Stimulated activated naive CD8-positive, alpha-beta T cell treated with anti-CD3 and anti-CD28 coated beads, Interleukin-15, amount 100 ng/mL, for 72 hours (primary cell): ENCODE measurements at regions not wholly inside any gene's neighbourhood (a gene's known extent, or its start where the extent isn't known, plus 50 kb on each side); places are given as distances from the start of the nearest gene placed in this dataset.
"Not testable (repeated sequence)": the region's sequence is repeated elsewhere in the genome, so short reads cannot be mapped to it uniquely, and the experiment has no call there.

Experiments used
- ATAC-seq: fragments of 150-1000 bp; cut with Tn5 transposase; 2 replicates; pipeline ENCODE4 v1.10.0; 2021; ENCODE audit warnings: mild to moderate bottlenecking, moderate library complexity
- DNase-seq, 2 donors: peaks; one replicate each; pipeline ENCODE4 v3.0.0; 2021 to 2022
- H3K27ac Mint-ChIP-seq, 2 donors: one replicate each; pipeline ENCODE4 v1.8.0; 2022; ENCODE audit warnings: mild to moderate bottlenecking in 2 of 2, mixed read lengths in 2 of 2, moderate library complexity in 2 of 2
- H3K27me3 Mint-ChIP-seq: one replicate; pipeline ENCODE4 v1.8.0; 2022; ENCODE audit warnings: mixed read lengths
- H3K4me1 Mint-ChIP-seq: one replicate; pipeline ENCODE4 v1.8.0; 2022; ENCODE audit warnings: mild to moderate bottlenecking, mixed read lengths
- H3K4me3 Mint-ChIP-seq, 2 donors: one replicate each; pipeline ENCODE4 v1.8.0; 2022; ENCODE audit warnings: mild to moderate bottlenecking in 2 of 2, mixed read lengths in 2 of 2, moderate library complexity in 1 of 2
- H3K9me3 Mint-ChIP-seq, 2 donors: one replicate each; pipeline ENCODE4 v1.8.0; 2022; ENCODE audit warnings: mixed read lengths in 2 of 2

DNA sequence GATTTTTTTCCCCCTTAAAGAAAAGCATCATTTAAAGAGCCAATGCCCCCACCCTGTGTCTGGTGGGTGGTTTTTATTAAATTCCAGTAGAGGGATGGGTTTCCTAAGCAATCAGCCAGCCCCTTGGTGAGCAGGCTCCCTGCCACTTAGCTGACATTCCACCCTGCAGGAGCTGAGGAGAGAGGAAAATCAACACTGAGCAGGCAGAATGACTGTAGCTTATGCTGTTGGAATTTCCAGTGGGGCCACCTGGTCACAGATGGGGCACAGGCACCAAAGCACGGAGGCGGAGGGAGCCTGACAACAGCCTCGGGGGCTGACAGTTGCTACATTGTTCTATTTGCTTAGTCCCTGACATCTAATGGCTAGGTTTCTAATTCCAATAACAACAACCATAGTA lies 127.7 kb downstream of the TMEM30B start:
- Mint-ChIP-seq H3K4me1 (no peaks in the 10 kb centered on the region), H3K9me3 (no peaks in the 10 kb centered on the region), H3K27ac (peak overlapping the region in 1 of 2 donors; percentile 76), H3K4me3 (no peak overlapping the region), H3K27me3 (peaks cover 22% of the 10 kb centered on the region)
- no peak for DNase-seq
- no peak for ATAC-seq

- Mint-ChIP-seq H3K4me3 (no peak overlapping the region), H3K27me3 (peaks cover 22% of the 10 kb centered on the region), H3K9me3 (no peaks in the 10 kb centered on the region), H3K27ac (no peak overlapping the region), H3K4me1 (no peaks in the 10 kb centered on the region)
- ATAC-seq (no peak), DNase-seq (no peak)
These were observed 128.2 kb downstream of the TMEM30B start for GRCh38 chr14:61152851-61153364.

DNA sequence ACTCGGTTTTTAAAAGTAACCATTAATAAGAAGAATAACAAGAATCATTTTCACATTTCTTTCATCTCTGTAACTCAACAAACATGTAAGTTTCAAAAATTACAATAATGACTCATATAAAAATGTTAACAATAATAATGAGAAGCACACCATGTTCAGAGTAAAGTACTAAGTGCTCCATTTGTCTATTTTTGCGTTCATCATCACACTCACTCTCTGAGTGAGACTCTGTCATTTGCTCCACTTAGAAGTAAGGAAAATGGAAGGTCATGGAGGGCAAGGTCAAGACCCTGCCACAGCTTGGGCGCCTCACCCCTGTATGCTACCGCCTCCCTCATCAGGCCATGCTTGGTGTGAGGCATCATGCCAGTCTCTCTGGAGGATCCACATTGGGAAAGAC lies 129.9 kb downstream of the TMEM30B start:
- DNase-seq (no peak), ATAC-seq (no peak)
- Mint-ChIP-seq H3K27me3 (peaks cover 18% of the 10 kb centered on the region), H3K4me1 (no peaks in the 10 kb centered on the region), H3K27ac (no peak overlapping the region), H3K9me3 (no peaks in the 10 kb centered on the region), H3K4me3 (no peak overlapping the region)

GRCh38 chr14:61150851-61151250 lies 130.3 kb downstream of the TMEM30B start:
- no peaks in the 10 kb centered on the region for H3K9me3 Mint-ChIP-seq
- H3K4me3 Mint-ChIP-seq = no peak overlapping the region
- DNase-seq (no peak), ATAC-seq (no peak)
- H3K27ac Mint-ChIP-seq = no peak overlapping the region
- no peaks in the 10 kb centered on the region for H3K4me1 Mint-ChIP-seq
- peaks cover 18% of the 10 kb centered on the region for H3K27me3 Mint-ChIP-seq

DNA sequence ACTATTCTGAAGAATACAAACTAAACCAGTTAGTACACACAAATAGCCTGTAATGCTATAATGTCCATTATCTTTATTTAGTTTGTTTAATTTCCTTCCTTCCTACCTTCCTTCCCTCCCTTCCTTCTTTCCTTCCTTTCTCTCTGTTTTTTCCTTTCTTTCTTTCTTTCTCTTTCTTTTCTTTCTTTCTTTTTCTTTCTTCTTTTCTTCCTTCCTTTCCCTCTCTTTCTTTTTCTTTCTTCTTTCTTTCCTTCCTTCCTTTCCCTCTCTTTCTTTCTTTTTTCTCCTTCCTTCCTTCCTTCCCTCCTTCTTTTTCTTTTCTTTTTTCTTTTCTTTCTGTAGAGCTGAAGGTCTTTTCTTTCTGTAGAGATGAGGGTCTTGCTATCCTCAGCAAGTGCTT lies 131.2 kb downstream of the TMEM30B start:
- Mint-ChIP-seq H3K4me1 (no peaks in the 10 kb centered on the region), H3K9me3 (peaks cover 0 to 6% of the 10 kb centered on the region in 2 donors), H3K27ac (peak overlapping the region in 1 of 2 donors; percentile 65), H3K4me3 (no peak overlapping the region), H3K27me3 (peaks cover 18% of the 10 kb centered on the region)
- DNase-seq (no peak), ATAC-seq (no peak)

- Mint-ChIP-seq H3K27ac (no peak overlapping the region), H3K9me3 (peaks cover 8 to 17% of the 10 kb centered on the region in 2 donors), H3K4me3 (no peak overlapping the region), H3K4me1 (no peaks in the 10 kb centered on the region), H3K27me3 (peaks cover 18% of the 10 kb centered on the region)
- ATAC-seq = no peak
- no peak for DNase-seq
These were observed 132.3 kb downstream of the TMEM30B start for GRCh38 chr14:61148742-61149350.

DNA sequence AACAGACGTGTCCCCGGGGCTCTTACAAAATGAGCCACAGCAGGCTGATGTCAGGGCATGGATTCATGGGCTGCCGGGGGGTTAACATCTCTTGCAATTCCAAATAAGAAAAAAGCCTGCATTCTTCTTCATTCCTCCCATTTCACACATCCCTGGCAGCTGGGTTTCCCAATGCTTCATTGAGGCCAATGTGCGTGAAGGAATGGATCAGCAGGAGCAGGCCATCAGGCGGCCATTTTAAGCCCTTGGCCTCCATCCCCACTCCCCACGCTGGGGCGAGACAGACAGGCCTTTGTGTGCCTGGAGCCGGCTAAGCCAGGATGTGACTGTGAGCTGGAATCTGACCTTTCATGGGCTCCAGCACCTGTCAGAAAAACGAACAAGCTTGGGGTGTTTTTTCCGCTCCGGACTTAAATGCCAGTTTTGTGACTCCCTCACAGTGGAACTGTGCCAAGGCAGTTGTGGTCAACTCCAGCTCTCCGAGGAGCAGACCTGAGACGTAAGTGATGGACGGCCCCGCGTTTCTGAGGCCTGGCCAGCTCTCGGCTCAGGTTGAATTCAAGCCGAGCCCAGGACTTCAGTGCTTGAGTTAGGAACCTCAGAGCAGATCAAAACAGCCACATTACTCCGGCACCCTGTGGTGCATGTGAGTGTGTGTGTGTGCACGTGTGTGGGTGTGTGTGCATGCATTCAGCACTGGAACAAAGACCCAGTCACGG lies 133.1 kb downstream of the TMEM30B start:
- Mint-ChIP-seq H3K4me1 (no peaks in the 10 kb centered on the region), H3K27me3 (peaks cover 10% of the 10 kb centered on the region), H3K9me3 (peaks cover 8 to 25% of the 10 kb centered on the region in 2 donors), H3K27ac (no peak overlapping the region), H3K4me3 (no peak overlapping the region)
- DNase-seq (no peak), ATAC-seq (no peak)

GRCh38 chr14:61147381-61147821 lies 133.7 kb downstream of the TMEM30B start:
- Mint-ChIP-seq H3K27me3 (peaks cover 6% of the 10 kb centered on the region), H3K4me3 (no peak overlapping the region), H3K27ac (no peak overlapping the region), H3K9me3 (peaks cover 8 to 27% of the 10 kb centered on the region in 2 donors), H3K4me1 (no peaks in the 10 kb centered on the region)
- DNase-seq = no peak
- no peak for ATAC-seq

DNA sequence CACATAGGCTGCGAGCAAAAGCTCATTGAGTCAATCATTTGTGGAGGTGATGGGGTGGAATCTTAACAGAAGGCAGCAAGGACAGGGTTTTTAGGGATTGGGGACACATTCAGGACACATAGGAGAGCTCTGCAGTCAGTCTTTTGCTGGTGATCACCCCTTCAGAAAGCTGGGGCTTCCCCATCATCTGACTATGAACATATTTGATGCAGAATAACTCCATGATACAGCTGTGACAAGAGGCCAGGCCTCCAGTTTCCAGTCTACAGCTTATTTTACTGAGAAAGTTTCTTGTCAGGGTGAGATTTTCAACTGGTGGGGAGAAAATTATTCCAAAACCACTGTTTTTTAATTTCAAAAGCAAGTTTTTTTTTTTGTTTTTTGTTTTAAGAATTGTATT lies 134.2 kb downstream of the TMEM30B start:
- H3K27me3 Mint-ChIP-seq = peaks cover 6% of the 10 kb centered on the region
- H3K9me3 Mint-ChIP-seq = peaks cover 8 to 27% of the 10 kb centered on the region in 2 donors
- H3K4me1 Mint-ChIP-seq = no peaks in the 10 kb centered on the region
- no peak overlapping the region for H3K27ac Mint-ChIP-seq
- ATAC-seq (no peak), DNase-seq (no peak)
- no peak overlapping the region for H3K4me3 Mint-ChIP-seq

DNA sequence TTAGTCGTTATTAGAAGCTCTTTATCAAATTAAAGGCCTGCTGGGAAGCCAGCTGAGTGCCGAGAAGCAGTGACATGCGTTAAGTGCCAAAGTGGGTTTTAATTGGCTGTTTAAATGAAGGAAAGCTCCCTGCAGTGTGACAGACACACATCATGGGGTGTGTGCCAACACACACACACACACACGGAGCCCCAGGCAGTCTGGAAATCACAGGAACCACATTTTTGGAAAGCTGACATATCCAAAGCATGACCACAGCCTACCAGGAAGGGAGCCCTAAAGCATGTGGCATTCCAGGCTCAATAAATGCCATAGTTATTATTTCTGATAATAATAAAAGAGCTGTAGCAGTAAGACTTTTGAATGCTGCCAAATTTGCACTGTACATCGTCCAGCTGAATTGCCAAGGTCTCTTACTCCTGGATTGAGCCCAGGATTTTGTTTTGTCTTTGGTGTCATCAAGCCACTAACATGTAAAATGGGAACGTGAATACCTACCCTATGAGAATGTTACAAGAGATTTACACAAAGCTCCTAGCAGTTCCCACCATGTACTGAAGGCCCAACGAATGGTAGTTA lies 135.1 kb downstream of the TMEM30B start:
- H3K27me3 Mint-ChIP-seq = peaks cover 6% of the 10 kb centered on the region
- ATAC-seq (no peak), DNase-seq (no peak)
- peaks cover 8 to 27% of the 10 kb centered on the region in 2 donors for H3K9me3 Mint-ChIP-seq
- no peak overlapping the region for H3K4me3 Mint-ChIP-seq
- H3K27ac Mint-ChIP-seq = no peak overlapping the region
- H3K4me1 Mint-ChIP-seq = no peaks in the 10 kb centered on the region

DNA sequence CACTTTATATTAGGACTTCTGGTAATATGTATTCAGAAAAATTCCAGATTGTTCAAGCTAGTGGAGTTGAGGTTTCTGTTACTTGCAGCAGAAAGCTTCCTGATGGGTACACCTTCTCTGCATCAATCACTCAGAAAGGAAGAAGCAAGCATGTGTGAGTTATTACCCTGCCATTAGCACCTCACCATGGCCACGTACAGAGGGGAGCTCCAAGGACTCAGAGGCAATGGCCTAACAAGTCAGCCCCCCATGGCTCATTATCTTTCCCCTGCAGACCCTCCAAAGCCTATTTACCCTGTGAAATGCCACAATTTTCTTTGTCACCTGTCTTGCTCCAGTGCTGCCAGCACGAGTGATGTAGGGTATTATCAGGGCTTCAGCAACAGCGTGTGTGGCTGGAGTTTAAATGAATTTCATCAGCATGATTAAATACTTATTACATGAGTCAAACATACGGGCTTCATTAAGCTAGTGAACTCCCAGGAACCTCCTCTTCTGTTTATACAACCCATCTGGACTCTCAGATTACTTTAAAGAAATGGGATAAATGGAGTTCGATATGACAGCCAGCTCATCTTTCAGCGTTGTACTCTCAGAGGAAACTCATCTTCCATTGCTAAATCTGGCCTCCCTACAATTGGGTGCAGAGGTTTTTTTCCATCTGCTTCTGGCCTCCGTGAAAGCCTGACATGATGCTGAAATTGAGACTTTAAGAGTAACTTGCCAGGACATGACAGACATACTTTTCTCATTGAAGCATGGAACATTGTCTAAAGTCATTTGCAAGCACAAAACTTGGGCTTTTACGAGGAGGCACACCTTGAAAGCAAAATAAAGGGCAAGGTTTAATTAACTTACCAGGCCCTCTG lies 135.9 kb downstream of the TMEM30B start:
- ATAC-seq = no peak
- H3K4me1 Mint-ChIP-seq = no peaks in the 10 kb centered on the region
- peaks cover 8 to 27% of the 10 kb centered on the region in 2 donors for H3K9me3 Mint-ChIP-seq
- peaks cover 6% of the 10 kb centered on the region for H3K27me3 Mint-ChIP-seq
- H3K4me3 Mint-ChIP-seq = no peak overlapping the region
- DNase-seq = no peak
- H3K27ac Mint-ChIP-seq = no peak overlapping the region

DNA sequence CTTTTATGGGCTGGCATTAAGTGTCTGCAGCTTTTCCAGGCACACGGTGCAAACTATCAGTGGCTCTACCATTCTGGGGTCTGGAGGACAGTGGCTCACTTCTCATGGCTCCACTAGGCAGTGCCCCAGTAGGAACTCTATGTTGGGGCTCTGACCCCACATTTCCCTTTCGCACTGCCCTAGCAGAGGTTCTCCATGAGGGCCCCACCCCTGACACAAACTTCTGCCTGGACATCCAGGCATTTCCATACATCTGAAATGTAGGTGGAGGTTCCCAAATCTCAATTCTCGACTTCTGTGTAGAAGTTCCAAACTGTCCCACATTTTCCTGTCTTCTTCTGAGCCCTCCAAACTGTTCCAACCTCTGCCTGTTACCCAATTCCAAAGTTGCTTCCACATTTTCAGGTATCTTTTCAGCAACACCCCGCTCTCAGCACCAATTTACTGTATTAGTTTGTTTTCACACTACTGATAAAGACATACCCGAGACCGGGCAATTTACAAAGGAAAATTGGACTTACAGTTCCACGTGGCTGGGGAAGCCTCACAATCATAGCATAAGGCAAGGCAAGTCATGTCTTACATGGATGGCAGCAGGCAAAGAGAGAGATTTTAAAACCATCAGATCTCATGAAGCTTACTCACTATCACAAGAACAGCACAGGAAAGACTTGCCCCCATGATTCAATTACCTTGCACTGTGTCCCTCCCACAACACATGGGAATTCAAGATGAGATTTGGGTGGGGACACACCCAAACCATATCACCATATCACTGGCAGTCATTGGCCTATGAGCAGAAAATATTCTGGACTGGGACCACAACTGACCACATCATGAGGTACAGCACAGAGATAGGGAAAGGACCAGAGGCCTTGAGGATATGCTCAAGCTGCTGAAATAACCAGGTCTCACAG lies 136.8 kb downstream of the TMEM30B start:
- not testable (repeated sequence) for H3K27me3 Mint-ChIP-seq, H3K4me1 Mint-ChIP-seq
- peak overlapping the region in 1 of 2 donors; percentile 15 for H3K27ac Mint-ChIP-seq

GRCh38 chr14:61140872-61141271 lies 140.3 kb downstream of the TMEM30B start:
- Mint-ChIP-seq H3K9me3 (peaks cover 23 to 43% of the 10 kb centered on the region in 2 donors), H3K27me3 (peaks cover 19% of the 10 kb centered on the region), H3K27ac (no peak overlapping the region), H3K4me1 (no peaks in the 10 kb centered on the region), H3K4me3 (no peak overlapping the region)
- DNase-seq (no peak), ATAC-seq (no peak)

More for the DNA sequence above, 136.8 kb downstream of the TMEM30B start:
- not testable (repeated sequence) for ATAC-seq, H3K4me3 Mint-ChIP-seq, DNase-seq
- H3K9me3 Mint-ChIP-seq = peaks cover 8 to 27% of the 10 kb centered on the region in 2 donors

DNA sequence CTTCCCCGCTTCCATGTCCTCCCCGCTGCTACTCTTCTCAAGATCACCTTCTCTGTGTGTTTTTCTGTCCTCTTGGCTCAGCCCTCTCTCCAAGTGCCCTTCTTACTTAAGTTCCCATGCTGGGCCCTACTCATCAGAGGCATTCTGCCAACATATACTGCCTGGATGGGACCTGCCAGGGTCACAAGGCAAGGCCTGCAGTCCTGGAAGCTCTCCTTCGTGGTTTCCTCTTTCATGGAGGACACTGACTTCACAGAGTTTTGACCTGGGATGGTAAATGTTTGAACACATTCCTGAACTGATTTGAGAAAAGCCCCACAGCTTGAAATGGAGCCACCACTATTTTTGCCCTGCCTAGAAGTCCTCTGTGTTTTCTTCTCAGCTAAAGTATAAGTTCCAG lies 140.9 kb downstream of the TMEM30B start:
- no peak overlapping the region for H3K4me3 Mint-ChIP-seq
- no peak overlapping the region for H3K27ac Mint-ChIP-seq
- no peak for ATAC-seq
- peaks cover 25 to 41% of the 10 kb centered on the region in 2 donors for H3K9me3 Mint-ChIP-seq
- peaks cover 25% of the 10 kb centered on the region for H3K27me3 Mint-ChIP-seq
- DNase-seq = no peak
- H3K4me1 Mint-ChIP-seq = no peaks in the 10 kb centered on the region
